ENCODE measurements at regions not wholly inside any gene's neighbourhood (a gene's known extent, or its start where the extent isn't known, plus 50 kb on each side); places are given as distances from the start of the nearest gene placed in this dataset.

- Histone ChIP-seq H3K36me3 (ENCODE audit: control insufficient read depth, insufficient read depth, low read length) (no peaks in the 10 kb centered on the region), H3K9me3 (ENCODE audit: control insufficient read depth, low read length) (no peaks in the 10 kb centered on the region), H3K27ac (ENCODE audit: low read depth, low read length) (no peak overlapping the region), H3K27me3 (ENCODE audit: control insufficient read depth, insufficient read depth, low read length, poor library complexity, severe bottlenecking) (no peaks in the 10 kb centered on the region), H3K9ac (ENCODE audit: extremely low read depth, low read length, poor library complexity, severe bottlenecking) (no peak overlapping the region), H3K4me1 (ENCODE audit: control insufficient read depth, insufficient read depth, low read length) (peaks cover 4% of the 10 kb centered on the region), H3K4me3 (ENCODE audit: low read length) (no peak overlapping the region)
- TF ChIP-seq CTCF (conservative IDR thresholded peaks at IDR 0.05), result no peak
- 68 to 71% methylated on average over 2 to 5 of the region's 5 CpGs for WGBS, 2 experiments (ENCODE audit: insufficient coverage in 1 of 2, insufficient read length in 1 of 2)
- H3K27ac Mint-ChIP-seq, result no peak overlapping the region
- H3K36me3 Mint-ChIP-seq (ENCODE audit: low read depth), result no peaks in the 10 kb centered on the region
- no peaks in the 10 kb centered on the region for H3K9me3 Mint-ChIP-seq
- peaks cover 18% of the 10 kb centered on the region for H3K4me1 Mint-ChIP-seq
- H3K4me3 Mint-ChIP-seq, result no peak overlapping the region
- peaks cover 9% of the 10 kb centered on the region for H3K27me3 Mint-ChIP-seq (ENCODE audit: insufficient read depth)
- no peak for DNase-seq
Observed at GRCh38 chr2:136439064-136439676, 321.2 kb upstream of the CXCR4 start.

GRCh38 chr2:136437461-136437860 is 319.5 kb upstream of the CXCR4 start:
- no peak overlapping the region for H3K4me3 ChIP-seq (ENCODE audit: low read length)
- H3K9me3 ChIP-seq (ENCODE audit: control insufficient read depth, low read length), result no peaks in the 10 kb centered on the region
- H3K4me1 ChIP-seq (ENCODE audit: control insufficient read depth, insufficient read depth, low read length), result peaks cover 4% of the 10 kb centered on the region
- H3K4me3 Mint-ChIP-seq, result no peak overlapping the region
- no peak for TF ChIP-seq CTCF (conservative IDR thresholded peaks at IDR 0.05)
- no peaks in the 10 kb centered on the region for H3K36me3 ChIP-seq (ENCODE audit: control insufficient read depth, insufficient read depth, low read length)
- H3K27ac ChIP-seq (ENCODE audit: low read depth, low read length), result no peak overlapping the region
- H3K9me3 Mint-ChIP-seq, result no peaks in the 10 kb centered on the region
- H3K27me3 ChIP-seq (ENCODE audit: control insufficient read depth, insufficient read depth, low read length, poor library complexity, severe bottlenecking), result no peaks in the 10 kb centered on the region
- H3K27me3 Mint-ChIP-seq (ENCODE audit: insufficient read depth), result peaks cover 7% of the 10 kb centered on the region
- H3K4me1 Mint-ChIP-seq, result peaks cover 18% of the 10 kb centered on the region
- no peak overlapping the region for H3K27ac Mint-ChIP-seq
- H3K36me3 Mint-ChIP-seq (ENCODE audit: low read depth), result no peaks in the 10 kb centered on the region
- no peak overlapping the region for H3K9ac ChIP-seq (ENCODE audit: extremely low read depth, low read length, poor library complexity, severe bottlenecking)
- 96 to 100% methylated on average over 5 of the region's 5 CpGs for WGBS, 2 experiments (ENCODE audit: insufficient coverage in 1 of 2, insufficient read length in 1 of 2)
- DNase-seq, result no peak

- H3K4me1 ChIP-seq (ENCODE audit: control insufficient read depth, insufficient read depth, low read length), result peaks cover 4% of the 10 kb centered on the region
- no peak for DNase-seq
- peaks cover 7% of the 10 kb centered on the region for H3K27me3 Mint-ChIP-seq (ENCODE audit: insufficient read depth)
- H3K4me3 Mint-ChIP-seq, result no peak overlapping the region
- no peak overlapping the region for H3K27ac ChIP-seq (ENCODE audit: low read depth, low read length)
- H3K9me3 Mint-ChIP-seq, result no peaks in the 10 kb centered on the region
- no peak for TF ChIP-seq CTCF (conservative IDR thresholded peaks at IDR 0.05)
- H3K9me3 ChIP-seq (ENCODE audit: control insufficient read depth, low read length), result no peaks in the 10 kb centered on the region
- H3K9ac ChIP-seq (ENCODE audit: extremely low read depth, low read length, poor library complexity, severe bottlenecking), result no peak overlapping the region
- H3K36me3 ChIP-seq (ENCODE audit: control insufficient read depth, insufficient read depth, low read length), result no peaks in the 10 kb centered on the region
- H3K4me1 Mint-ChIP-seq, result peaks cover 18% of the 10 kb centered on the region
- no peak overlapping the region for H3K27ac Mint-ChIP-seq
- no peak overlapping the region for H3K4me3 ChIP-seq (ENCODE audit: low read length)
- H3K27me3 ChIP-seq (ENCODE audit: control insufficient read depth, insufficient read depth, low read length, poor library complexity, severe bottlenecking), result no peaks in the 10 kb centered on the region
- 46 to 76% methylated on average over 4 to 5 of the region's 5 CpGs for WGBS, 2 experiments (ENCODE audit: insufficient coverage in 1 of 2, insufficient read length in 1 of 2)
- no peaks in the 10 kb centered on the region for H3K36me3 Mint-ChIP-seq (ENCODE audit: low read depth)
Observed at GRCh38 chr2:136436936-136437335, 319.0 kb upstream of the CXCR4 start.
